ENCODE measurements at regions not wholly inside any gene's neighbourhood (a gene's known extent, or its start where the extent isn't known, plus 50 kb on each side); places are given as distances from the start of the nearest gene placed in this dataset.
A peak's percentile ranks its signal among the peaks of the same experiment; 100 is the strongest.

DNA sequence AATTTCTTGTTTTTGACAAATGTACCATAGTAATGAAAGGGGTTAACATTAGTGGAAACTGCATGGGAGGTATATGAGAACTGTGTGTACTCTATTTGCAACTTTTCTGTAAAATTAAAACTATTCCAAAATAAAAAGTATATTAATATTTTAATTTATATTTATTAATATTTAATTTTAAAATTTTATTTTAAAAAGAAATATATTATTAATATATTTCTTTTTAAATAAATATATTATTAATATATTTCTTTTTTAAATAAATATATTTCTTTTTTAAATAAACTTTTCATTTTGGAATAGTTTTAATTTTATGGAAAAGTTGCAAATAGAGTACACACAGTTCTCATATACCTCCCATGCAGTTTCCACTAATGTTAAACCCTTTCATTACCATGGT, 101.1 kb upstream of the SLC7A1 start:
- TF ChIP-seq, protein P1, sequence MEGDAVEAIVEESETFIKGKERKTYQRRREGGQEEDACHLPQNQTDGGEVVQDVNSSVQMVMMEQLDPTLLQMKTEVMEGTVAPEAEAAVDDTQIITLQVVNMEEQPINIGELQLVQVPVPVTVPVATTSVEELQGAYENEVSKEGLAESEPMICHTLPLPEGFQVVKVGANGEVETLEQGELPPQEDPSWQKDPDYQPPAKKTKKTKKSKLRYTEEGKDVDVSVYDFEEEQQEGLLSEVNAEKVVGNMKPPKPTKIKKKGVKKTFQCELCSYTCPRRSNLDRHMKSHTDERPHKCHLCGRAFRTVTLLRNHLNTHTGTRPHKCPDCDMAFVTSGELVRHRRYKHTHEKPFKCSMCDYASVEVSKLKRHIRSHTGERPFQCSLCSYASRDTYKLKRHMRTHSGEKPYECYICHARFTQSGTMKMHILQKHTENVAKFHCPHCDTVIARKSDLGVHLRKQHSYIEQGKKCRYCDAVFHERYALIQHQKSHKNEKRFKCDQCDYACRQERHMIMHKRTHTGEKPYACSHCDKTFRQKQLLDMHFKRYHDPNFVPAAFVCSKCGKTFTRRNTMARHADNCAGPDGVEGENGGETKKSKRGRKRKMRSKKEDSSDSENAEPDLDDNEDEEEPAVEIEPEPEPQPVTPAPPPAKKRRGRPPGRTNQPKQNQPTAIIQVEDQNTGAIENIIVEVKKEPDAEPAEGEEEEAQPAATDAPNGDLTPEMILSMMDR (IDR thresholded peaks at IDR 0.05; ENCODE audit: insufficient read depth, low read depth, low read length): no peak
- H3K27me3 ChIP-seq (ENCODE audit: control insufficient read depth, insufficient read depth, low read length): no peaks in the 10 kb centered on the region

DNA sequence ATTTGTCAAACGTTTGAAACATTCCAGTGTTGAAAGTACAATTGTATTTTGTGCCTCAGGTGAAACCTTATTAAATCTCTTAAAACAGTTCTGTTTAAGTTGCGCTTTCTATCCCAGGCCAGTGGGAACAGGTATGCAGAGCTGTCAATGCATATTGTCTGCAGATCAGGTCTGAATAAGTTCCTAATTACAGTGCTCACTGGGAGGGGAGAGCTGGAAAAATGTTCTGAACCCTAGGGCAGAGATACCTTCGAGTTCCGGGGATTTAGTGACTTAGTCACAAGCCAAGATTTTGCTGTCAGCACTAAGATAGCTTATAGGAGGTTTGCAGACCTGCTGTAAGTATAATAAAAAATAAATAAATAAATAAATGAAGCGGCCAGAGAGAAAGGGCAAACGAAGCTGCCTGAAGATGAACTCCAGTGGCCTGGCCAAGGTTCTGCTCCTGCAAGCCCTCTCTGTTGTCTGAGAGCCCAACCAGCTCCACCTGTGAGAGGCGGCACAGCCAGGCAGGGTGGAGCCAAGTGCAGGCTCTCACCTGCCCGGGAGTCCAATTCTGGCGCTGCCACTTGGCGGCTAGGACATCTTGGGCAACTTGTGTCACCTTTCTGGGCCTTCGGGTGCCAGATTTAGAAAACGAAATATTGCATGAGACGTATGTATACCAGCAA, 97.9 kb upstream of the SLC7A1 start:
- DNase-seq (ENCODE audit: low read depth): no peak
- H3K36me3 ChIP-seq (ENCODE audit: control insufficient read depth, insufficient read depth, low read length): no peaks in the 10 kb centered on the region
- ChIA-PET CTCF (interaction anchor here (0.6 to 1.1 kb wide), 3 partner anchors 14 to 948 kb away, joined by 3 read pairs; no protein-coding TSS in a partner anchor), POLR2A (no interaction called here)
- no peak overlapping the region for H3K4me3 ChIP-seq (ENCODE audit: low read depth, low read length)
- no peaks in the 10 kb centered on the region for H3K27me3 ChIP-seq (ENCODE audit: control insufficient read depth, insufficient read depth, low read length)
- TF ChIP-seq, protein P1 (IDR thresholded peaks at IDR 0.05; ENCODE audit: insufficient read depth, low read depth, low read length): no peak

More for the DNA sequence above, 101.1 kb upstream of the SLC7A1 start:
- CTCF ChIA-PET: interaction anchor here (2.2 kb wide), 1 partner anchor 189 kb away, joined by 7 read pairs; no protein-coding TSS in a partner anchor
- H3K4me3 ChIP-seq (ENCODE audit: low read depth, low read length): no peak overlapping the region
- no peak for DNase-seq (ENCODE audit: low read depth)
- H3K36me3 ChIP-seq (ENCODE audit: control insufficient read depth, insufficient read depth, low read length): no peaks in the 10 kb centered on the region
- POLR2A ChIA-PET: no interaction called here

DNA sequence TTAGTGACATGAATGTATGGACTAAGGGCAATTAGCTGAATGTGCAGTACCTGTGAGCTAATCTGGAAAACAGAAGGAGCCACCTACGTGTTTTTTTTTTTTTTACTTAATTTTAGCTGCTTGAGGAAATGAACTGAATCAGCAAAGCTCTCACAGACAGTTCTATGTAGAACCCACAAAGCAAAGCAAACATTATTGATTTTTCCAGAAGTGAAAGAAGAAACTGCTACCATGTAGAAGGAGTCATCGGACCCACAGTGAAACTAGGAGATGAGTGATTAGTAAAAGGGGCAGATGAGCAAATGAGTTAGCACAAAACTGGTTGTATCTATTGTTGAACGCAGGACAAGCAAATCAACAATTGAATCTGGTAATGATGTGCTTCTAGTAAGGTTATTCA, 94.1 kb upstream of the SLC7A1 start:
- TF ChIP-seq, protein P1 (IDR thresholded peaks at IDR 0.05; ENCODE audit: insufficient read depth, low read depth, low read length): no peak
- ChIA-PET POLR2A (no interaction called here), CTCF (no interaction called here)
- DNase-seq (ENCODE audit: low read depth): no peak
- no peaks in the 10 kb centered on the region for H3K27me3 ChIP-seq (ENCODE audit: control insufficient read depth, insufficient read depth, low read length)
- no peak overlapping the region for H3K4me3 ChIP-seq (ENCODE audit: low read depth, low read length)
- no peaks in the 10 kb centered on the region for H3K36me3 ChIP-seq (ENCODE audit: control insufficient read depth, insufficient read depth, low read length)

DNA sequence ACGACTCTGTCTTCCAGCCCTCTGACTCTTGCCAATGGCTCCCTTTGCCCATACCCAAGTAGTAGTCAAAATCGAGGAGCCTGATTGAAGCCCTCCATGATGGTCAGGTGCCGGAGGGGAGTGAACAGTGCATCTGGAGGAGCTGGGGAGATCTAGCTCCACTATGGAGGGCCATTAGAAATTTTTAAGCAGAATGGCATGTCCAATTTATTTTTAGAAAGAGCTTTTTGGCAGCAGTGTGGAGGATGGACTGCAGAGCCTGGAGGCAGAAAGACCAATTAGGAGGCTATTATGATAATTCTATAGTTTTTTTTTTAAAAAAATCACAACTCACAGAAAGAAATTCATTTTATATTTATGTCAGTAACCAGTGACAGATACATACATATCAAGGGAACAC, 92.7 kb upstream of the SLC7A1 start:
- no peak for DNase-seq (ENCODE audit: low read depth)
- Histone ChIP-seq H3K4me3 (ENCODE audit: low read depth, low read length) (no peak overlapping the region), H3K36me3 (ENCODE audit: control insufficient read depth, insufficient read depth, low read length) (no peaks in the 10 kb centered on the region), H3K27me3 (ENCODE audit: control insufficient read depth, insufficient read depth, low read length) (no peaks in the 10 kb centered on the region)
- TF ChIP-seq, protein P1 (IDR thresholded peaks at IDR 0.05; ENCODE audit: insufficient read depth, low read depth, low read length): no peak
- ChIA-PET POLR2A (no interaction called here), CTCF (interaction anchor here (0.6 to 1.5 kb wide), 4 partner anchors 14 to 261 kb away, joined by 3 to 5 read pairs (median 3); no protein-coding TSS in a partner anchor)

DNA sequence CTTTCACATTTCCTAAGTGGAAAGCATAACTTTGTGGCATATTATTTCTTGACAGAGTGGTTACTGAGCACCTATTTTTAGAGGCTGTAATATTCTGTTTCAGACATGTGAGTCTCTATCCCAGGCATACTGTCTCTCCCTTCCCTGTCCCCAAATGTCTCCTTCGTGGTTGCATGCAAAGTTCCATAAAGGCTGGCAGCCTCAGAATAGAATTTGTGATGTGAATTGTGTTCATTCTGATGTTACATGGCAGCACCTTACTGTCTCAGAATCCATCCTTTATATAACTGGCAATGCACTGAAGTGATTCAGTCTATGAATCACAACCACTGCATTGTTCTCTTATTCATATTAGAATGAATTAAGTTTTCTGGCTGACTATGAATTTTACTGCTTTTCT, 89.0 kb upstream of the SLC7A1 start:
- Histone ChIP-seq H3K36me3 (ENCODE audit: control insufficient read depth, insufficient read depth, low read length) (no peaks in the 10 kb centered on the region), H3K27me3 (ENCODE audit: control insufficient read depth, insufficient read depth, low read length) (no peaks in the 10 kb centered on the region), H3K4me3 (ENCODE audit: low read depth, low read length) (no peak overlapping the region)
- TF ChIP-seq, protein P1 (IDR thresholded peaks at IDR 0.05; ENCODE audit: insufficient read depth, low read depth, low read length): no peak
- ChIA-PET POLR2A (no interaction called here), CTCF (no interaction called here)
- peak; percentile 29 for DNase-seq (ENCODE audit: low read depth)

Measured in BJ (cell line).